HepG2 (cell line): ENCODE measurements at regions not wholly inside any gene's neighbourhood (a gene's known extent, or its start where the extent isn't known, plus 50 kb on each side); places are given as distances from the start of the nearest gene placed in this dataset.

Experiments
- E2F5 ChIP-seq: sonication (generic); formaldehyde crosslinking; conservative IDR thresholded peaks from 2 replicates; pipeline ENCODE4 v1.4.0; 2020; ENCODE audit warnings: missing genetic modification reagents
- KLF13 ChIP-seq: sonication (generic); formaldehyde crosslinking; IDR thresholded peaks from 2 replicates; pipeline ENCODE4 v1.4.0; 2020; ENCODE audit warnings: mild to moderate bottlenecking, missing genetic modification reagents
- MNT ChIP-seq: fragments of 450-650 bp; IDR thresholded peaks from 2 replicates; pipeline ENCODE4 v1.6.1; 2016
- ONECUT2 ChIP-seq: sonication (generic); formaldehyde crosslinking; IDR thresholded peaks from 2 replicates; pipeline ENCODE4 v1.4.0; 2020; ENCODE audit warnings: missing genetic modification reagents
- TIGD3 ChIP-seq: sonication (generic); formaldehyde crosslinking; IDR thresholded peaks from 2 replicates; pipeline ENCODE4 v1.5.1; 2020; ENCODE audit warnings: mild to moderate bottlenecking, missing genetic modification reagents, borderline replicate concordance
- ZBTB42 ChIP-seq: sonication (generic); formaldehyde crosslinking; IDR thresholded peaks from 2 replicates; pipeline ENCODE4 v1.5.0; 2020; ENCODE audit warnings: mild to moderate bottlenecking, missing genetic modification reagents
- ZHX1 ChIP-seq: sonication (generic); formaldehyde crosslinking; IDR thresholded peaks from 2 replicates; pipeline ENCODE4 v1.8.1; 2022; ENCODE audit warnings: low read depth, mild to moderate bottlenecking, missing genetic modification reagents
- ZNF354B ChIP-seq: sonication (generic); formaldehyde crosslinking; IDR thresholded peaks from 2 replicates; pipeline ENCODE4 v1.8.0; 2022; ENCODE audit warnings: mild to moderate bottlenecking, missing genetic modification reagents
- TF ChIP-seq, protein P1 (sequence below): sonication (generic); formaldehyde crosslinking; IDR thresholded peaks from 2 replicates; pipeline ENCODE4 v1.5.0; 2020; ENCODE audit warnings: mild to moderate bottlenecking, missing genetic modification reagents, moderate library complexity
- TF ChIP-seq, protein P2 (sequence below): sonication (generic); formaldehyde crosslinking; IDR thresholded peaks from 2 replicates; pipeline ENCODE4 v1.4.0; 2020; ENCODE audit warnings: low read depth, mild to moderate bottlenecking, missing genetic modification reagents
- TF ChIP-seq, protein P3 (sequence below): sonication (generic); formaldehyde crosslinking; IDR thresholded peaks from 2 replicates; pipeline ENCODE4 v1.4.0; 2020; ENCODE audit warnings: missing genetic modification reagents
- TF ChIP-seq, protein P4 (sequence below): sonication (generic); formaldehyde crosslinking; IDR thresholded peaks from 2 replicates; pipeline ENCODE4 v1.4.0; 2020; ENCODE audit warnings: low read depth, mild to moderate bottlenecking, missing genetic modification reagents

DNA sequence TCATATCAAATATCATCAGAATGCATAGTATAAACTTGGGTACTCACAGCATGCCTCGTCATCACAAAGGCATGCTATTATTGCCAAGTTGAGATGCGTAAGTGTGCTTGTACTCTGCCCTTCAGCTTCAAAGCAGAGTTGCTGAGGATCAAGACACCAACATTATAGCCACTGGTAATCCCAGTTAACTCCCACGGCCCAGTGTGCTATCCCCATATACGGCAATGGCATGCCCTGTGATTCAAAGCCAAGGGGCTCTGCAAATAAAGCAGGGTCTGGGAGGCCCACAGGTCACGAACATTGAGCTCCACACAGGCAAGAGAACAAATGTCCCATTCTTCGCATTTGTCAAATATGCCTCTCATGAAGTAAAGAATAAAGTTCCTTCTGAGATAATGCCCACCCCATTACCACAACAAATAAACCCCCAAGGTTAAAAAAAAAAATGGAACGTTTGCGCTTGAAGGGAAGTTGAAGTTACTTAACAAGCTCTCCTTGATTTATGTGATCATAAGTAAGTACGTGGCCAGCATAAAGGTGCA is 298.1 kb upstream of the NECTIN3 start (continued):
- no peak for TF ChIP-seq TIGD3 (CRISPR knock-in tag)
- TF ChIP-seq, protein P1, sequence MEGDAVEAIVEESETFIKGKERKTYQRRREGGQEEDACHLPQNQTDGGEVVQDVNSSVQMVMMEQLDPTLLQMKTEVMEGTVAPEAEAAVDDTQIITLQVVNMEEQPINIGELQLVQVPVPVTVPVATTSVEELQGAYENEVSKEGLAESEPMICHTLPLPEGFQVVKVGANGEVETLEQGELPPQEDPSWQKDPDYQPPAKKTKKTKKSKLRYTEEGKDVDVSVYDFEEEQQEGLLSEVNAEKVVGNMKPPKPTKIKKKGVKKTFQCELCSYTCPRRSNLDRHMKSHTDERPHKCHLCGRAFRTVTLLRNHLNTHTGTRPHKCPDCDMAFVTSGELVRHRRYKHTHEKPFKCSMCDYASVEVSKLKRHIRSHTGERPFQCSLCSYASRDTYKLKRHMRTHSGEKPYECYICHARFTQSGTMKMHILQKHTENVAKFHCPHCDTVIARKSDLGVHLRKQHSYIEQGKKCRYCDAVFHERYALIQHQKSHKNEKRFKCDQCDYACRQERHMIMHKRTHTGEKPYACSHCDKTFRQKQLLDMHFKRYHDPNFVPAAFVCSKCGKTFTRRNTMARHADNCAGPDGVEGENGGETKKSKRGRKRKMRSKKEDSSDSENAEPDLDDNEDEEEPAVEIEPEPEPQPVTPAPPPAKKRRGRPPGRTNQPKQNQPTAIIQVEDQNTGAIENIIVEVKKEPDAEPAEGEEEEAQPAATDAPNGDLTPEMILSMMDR (CRISPR knock-in tag), result no peak
- TF ChIP-seq, protein P2, sequence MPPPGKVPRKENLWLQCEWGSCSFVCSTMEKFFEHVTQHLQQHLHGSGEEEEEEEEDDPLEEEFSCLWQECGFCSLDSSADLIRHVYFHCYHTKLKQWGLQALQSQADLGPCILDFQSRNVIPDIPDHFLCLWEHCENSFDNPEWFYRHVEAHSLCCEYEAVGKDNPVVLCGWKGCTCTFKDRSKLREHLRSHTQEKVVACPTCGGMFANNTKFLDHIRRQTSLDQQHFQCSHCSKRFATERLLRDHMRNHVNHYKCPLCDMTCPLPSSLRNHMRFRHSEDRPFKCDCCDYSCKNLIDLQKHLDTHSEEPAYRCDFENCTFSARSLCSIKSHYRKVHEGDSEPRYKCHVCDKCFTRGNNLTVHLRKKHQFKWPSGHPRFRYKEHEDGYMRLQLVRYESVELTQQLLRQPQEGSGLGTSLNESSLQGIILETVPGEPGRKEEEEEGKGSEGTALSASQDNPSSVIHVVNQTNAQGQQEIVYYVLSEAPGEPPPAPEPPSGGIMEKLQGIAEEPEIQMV, result peak; percentile 44; the same call in 1 of the 2 replicates
- TF ChIP-seq, protein P3, sequence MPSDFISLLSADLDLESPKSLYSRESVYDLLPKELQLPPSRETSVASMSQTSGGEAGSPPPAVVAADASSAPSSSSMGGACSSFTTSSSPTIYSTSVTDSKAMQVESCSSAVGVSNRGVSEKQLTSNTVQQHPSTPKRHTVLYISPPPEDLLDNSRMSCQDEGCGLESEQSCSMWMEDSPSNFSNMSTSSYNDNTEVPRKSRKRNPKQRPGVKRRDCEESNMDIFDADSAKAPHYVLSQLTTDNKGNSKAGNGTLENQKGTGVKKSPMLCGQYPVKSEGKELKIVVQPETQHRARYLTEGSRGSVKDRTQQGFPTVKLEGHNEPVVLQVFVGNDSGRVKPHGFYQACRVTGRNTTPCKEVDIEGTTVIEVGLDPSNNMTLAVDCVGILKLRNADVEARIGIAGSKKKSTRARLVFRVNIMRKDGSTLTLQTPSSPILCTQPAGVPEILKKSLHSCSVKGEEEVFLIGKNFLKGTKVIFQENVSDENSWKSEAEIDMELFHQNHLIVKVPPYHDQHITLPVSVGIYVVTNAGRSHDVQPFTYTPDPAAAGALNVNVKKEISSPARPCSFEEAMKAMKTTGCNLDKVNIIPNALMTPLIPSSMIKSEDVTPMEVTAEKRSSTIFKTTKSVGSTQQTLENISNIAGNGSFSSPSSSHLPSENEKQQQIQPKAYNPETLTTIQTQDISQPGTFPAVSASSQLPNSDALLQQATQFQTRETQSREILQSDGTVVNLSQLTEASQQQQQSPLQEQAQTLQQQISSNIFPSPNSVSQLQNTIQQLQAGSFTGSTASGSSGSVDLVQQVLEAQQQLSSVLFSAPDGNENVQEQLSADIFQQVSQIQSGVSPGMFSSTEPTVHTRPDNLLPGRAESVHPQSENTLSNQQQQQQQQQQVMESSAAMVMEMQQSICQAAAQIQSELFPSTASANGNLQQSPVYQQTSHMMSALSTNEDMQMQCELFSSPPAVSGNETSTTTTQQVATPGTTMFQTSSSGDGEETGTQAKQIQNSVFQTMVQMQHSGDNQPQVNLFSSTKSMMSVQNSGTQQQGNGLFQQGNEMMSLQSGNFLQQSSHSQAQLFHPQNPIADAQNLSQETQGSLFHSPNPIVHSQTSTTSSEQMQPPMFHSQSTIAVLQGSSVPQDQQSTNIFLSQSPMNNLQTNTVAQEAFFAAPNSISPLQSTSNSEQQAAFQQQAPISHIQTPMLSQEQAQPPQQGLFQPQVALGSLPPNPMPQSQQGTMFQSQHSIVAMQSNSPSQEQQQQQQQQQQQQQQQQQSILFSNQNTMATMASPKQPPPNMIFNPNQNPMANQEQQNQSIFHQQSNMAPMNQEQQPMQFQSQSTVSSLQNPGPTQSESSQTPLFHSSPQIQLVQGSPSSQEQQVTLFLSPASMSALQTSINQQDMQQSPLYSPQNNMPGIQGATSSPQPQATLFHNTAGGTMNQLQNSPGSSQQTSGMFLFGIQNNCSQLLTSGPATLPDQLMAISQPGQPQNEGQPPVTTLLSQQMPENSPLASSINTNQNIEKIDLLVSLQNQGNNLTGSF (CRISPR knock-in tag), result no peak
- TF ChIP-seq ZBTB42 (CRISPR knock-in tag), result no peak
- no peak for TF ChIP-seq KLF13 (CRISPR knock-in tag)
- no peak for TF ChIP-seq E2F5 (CRISPR knock-in tag)
- no peak for TF ChIP-seq MNT
- TF ChIP-seq, protein P4, sequence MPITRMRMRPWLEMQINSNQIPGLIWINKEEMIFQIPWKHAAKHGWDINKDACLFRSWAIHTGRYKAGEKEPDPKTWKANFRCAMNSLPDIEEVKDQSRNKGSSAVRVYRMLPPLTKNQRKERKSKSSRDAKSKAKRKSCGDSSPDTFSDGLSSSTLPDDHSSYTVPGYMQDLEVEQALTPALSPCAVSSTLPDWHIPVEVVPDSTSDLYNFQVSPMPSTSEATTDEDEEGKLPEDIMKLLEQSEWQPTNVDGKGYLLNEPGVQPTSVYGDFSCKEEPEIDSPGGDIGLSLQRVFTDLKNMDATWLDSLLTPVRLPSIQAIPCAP (CRISPR knock-in tag), result no peak
- no peak for TF ChIP-seq ONECUT2 (CRISPR knock-in tag)
- TF ChIP-seq ZNF354B (CRISPR knock-in tag), result no peak
- TF ChIP-seq ZHX1 (CRISPR knock-in tag), result no peak; the same call in 1 of the 2 replicates
